Spleen (tissue), 11 donors: ENCODE measurements at regions not wholly inside any gene's neighbourhood (a gene's known extent, or its start where the extent isn't known, plus 50 kb on each side); places are given as distances from the start of the nearest gene placed in this dataset.
"Not testable (repeated sequence)": the region's sequence is repeated elsewhere in the genome, so short reads cannot be mapped to it uniquely, and the experiment has no call there.

Experiments used
- DNase-seq: peaks from one replicate; pipeline ENCODE4 v3.0.0-alpha.2; 2020
- H3K27ac ChIP-seq, 8 donors: fragments of 200-600 bp; sonication (generic) in 7 of 8; 1 replicate in 4 of 8; 2 replicates in 4 of 8; pipeline versions ENCODE4 v1.5.0 to v1.8.0; 2016 to 2021; ENCODE audit warnings: inconsistent platforms in 4 of 8, mild to moderate bottlenecking in 4 of 8, moderate library complexity in 1 of 8
- H3K27me3 ChIP-seq, 7 donors: fragments of 200-600 bp; sonication (generic) in 6 of 7; replicated peaks in 1 of 7; 1 replicate in 4 of 7; 2 replicates in 3 of 7; pipeline versions ENCODE4 v1.5.0 to v1.8.0; 2016 to 2021; ENCODE audit warnings: inconsistent platforms in 3 of 7, mild to moderate bottlenecking in 1 of 7
- H3K36me3 ChIP-seq, 6 donors: fragments of 200-600 bp; sonication (generic) in 5 of 6; 1 replicate in 4 of 6; 2 replicates in 2 of 6; pipeline versions ENCODE4 v1.5.0 to v1.8.0; 2016 to 2021; ENCODE audit warnings: inconsistent platforms in 2 of 6
- H3K4me1 ChIP-seq, 6 donors: fragments of 200-600 bp; sonication (generic) in 5 of 6; 1 replicate in 3 of 6; 2 replicates in 3 of 6; pipeline versions ENCODE4 v1.5.0 to v1.8.0; 2016 to 2021; ENCODE audit warnings: inconsistent platforms in 3 of 6
- H3K4me3 ChIP-seq, 8 donors: fragments of 200-600 bp; sonication (generic) in 7 of 8; 1 replicate in 4 of 8; 2 replicates in 4 of 8; pipeline versions ENCODE4 v1.5.0 to v1.8.0; 2016 to 2021; ENCODE audit warnings: inconsistent platforms in 4 of 8, mild to moderate bottlenecking in 4 of 8, moderate library complexity in 2 of 8
- H3K9me3 ChIP-seq, 8 donors: fragments of 200-600 bp; sonication (generic) in 7 of 8; 1 replicate in 4 of 8; 2 replicates in 4 of 8; pipeline versions ENCODE4 v1.5.0 to v1.8.0; 2016 to 2021; ENCODE audit warnings: inconsistent platforms in 4 of 8
- CTCF ChIP-seq, 11 experiments: fragments of 200-600 bp in 7 of 11; fragments of 450-650 bp in 4 of 11; sonication (generic) in 4 of 11; IDR thresholded peaks in 8 of 11; conservative IDR thresholded peaks in 3 of 11; 1 replicate in 7 of 11; 2 replicates in 4 of 11; pipeline versions ENCODE4 v1.4.0 to v1.8.0; 2016 to 2021; ENCODE audit warnings: antibody characterized with exemption in 11 of 11, inconsistent platforms in 4 of 11, mild to moderate bottlenecking in 1 of 11
- POLR2A ChIP-seq, 3 donors: fragments of 450-650 bp; IDR thresholded peaks; one replicate each; pipeline ENCODE4 v1.5.1; 2017; ENCODE audit warnings: antibody characterized with exemption in 3 of 3, mild to moderate bottlenecking in 1 of 3
- POLR2AphosphoS5 ChIP-seq, 3 donors: sonication (generic); formaldehyde crosslinking; IDR thresholded peaks; one replicate each; pipeline ENCODE4 v1.5.1; 2017; ENCODE audit warnings: antibody characterized with exemption in 3 of 3
- WGBS, 5 donors: extraction: QIAGEN DNeasy Blood & Tissue Kit in 3 of 5; methylation state at CpG; one replicate each; pipeline versions ENCODE4 v1.1.5 to v1.1.7; 2013 to 2018; 5-methylcytosine and 5-hydroxymethylcytosine counted together
- intact Hi-C: fragments of 100-400 bp; cut with DNase I; formaldehyde crosslinking; loops from one replicate; pipeline ENCODE4 v1.15.0; 2023; ENCODE audit warnings: low total_unique reads
- donor health status: healthy with polysubstance abuse.
- donor health status: DM: no; HTN: no; CAD: no; lungs with moderate emphysema.
- donor health status: DM: no; HTN: no; CAD: no.
- donor health status: Bipolar disorder and iron deficiency.
- donor health status: healthy.
- donor health status: DM: no; HTN: no; CAD: no.
- donor health status: DM: yes; HTN: yes; CAD: no.

- WGBS, 5 donors, result 45 to 63% (median 53%) methylated on average over 3 of the region's 3 CpGs
- intact Hi-C loops, result no loop called here
Observed at GRCh38 chr3:193168931-193169330, 72.1 kb upstream of the PLAAT1 start.

GRCh38 chr3:193174140-193174539, 66.9 kb upstream of the PLAAT1 start:
- DNase-seq, result no peak
- Histone ChIP-seq H3K36me3 (no peaks in the 10 kb centered on the region), H3K4me3 (no peak overlapping the region), H3K9me3 (no peaks in the 10 kb centered on the region), H3K27ac (no peak overlapping the region), H3K27me3 (no peaks in the 10 kb centered on the region), H3K4me1 (no peaks in the 10 kb centered on the region)
- 88 to 98% (median 94%) methylated on average over 1 of the region's 1 CpG for WGBS, 5 donors
- intact Hi-C loops, result no loop called here
- TF ChIP-seq CTCF (IDR thresholded peaks at IDR 0.05 in 8 of 11, conservative IDR thresholded peaks at IDR 0.05 in 3 of 11) (no peak), POLR2A (IDR thresholded peaks at IDR 0.05) (no peak), POLR2AphosphoS5 (IDR thresholded peaks at IDR 0.05) (no peak)

More at GRCh38 chr3:193168931-193169330, 72.1 kb upstream of the PLAAT1 start:
- H3K27ac ChIP-seq, result no peak overlapping the region
- no peaks in the 10 kb centered on the region for H3K36me3 ChIP-seq
- no peak overlapping the region for H3K4me3 ChIP-seq
- H3K4me1 ChIP-seq, result no peaks in the 10 kb centered on the region
- no peaks in the 10 kb centered on the region for H3K9me3 ChIP-seq
- H3K27me3 ChIP-seq, result no peaks in the 10 kb centered on the region
- no peak for DNase-seq
- no peak for TF ChIP-seq CTCF (IDR thresholded peaks at IDR 0.05 in 8 of 11, conservative IDR thresholded peaks at IDR 0.05 in 3 of 11)
- TF ChIP-seq POLR2AphosphoS5 (IDR thresholded peaks at IDR 0.05), result no peak
- TF ChIP-seq POLR2A (IDR thresholded peaks at IDR 0.05), result no peak

GRCh38 chr3:193179332-193180012, 61.5 kb upstream of the PLAAT1 start:
- 72 to 89% (median 80%) methylated on average over 8 of the region's 8 CpGs for WGBS, 5 donors
- H3K4me1 ChIP-seq, H3K27ac ChIP-seq, H3K36me3 ChIP-seq, H3K27me3 ChIP-seq, intact Hi-C loops, H3K4me3 ChIP-seq, DNase-seq, H3K9me3 ChIP-seq: not testable (repeated sequence)

- H3K4me3 ChIP-seq, result no peak overlapping the region
- no peaks in the 10 kb centered on the region for H3K9me3 ChIP-seq
- no peaks in the 10 kb centered on the region for H3K4me1 ChIP-seq
- WGBS, 5 donors, result 71 to 81% (median 78%) methylated on average over 6 of the region's 6 CpGs
- TF ChIP-seq CTCF (IDR thresholded peaks at IDR 0.05 in 8 of 11, conservative IDR thresholded peaks at IDR 0.05 in 3 of 11) (no peak), POLR2A (IDR thresholded peaks at IDR 0.05) (no peak), POLR2AphosphoS5 (IDR thresholded peaks at IDR 0.05) (no peak)
- intact Hi-C loops, result no loop called here
- no peaks in the 10 kb centered on the region for H3K27me3 ChIP-seq
- DNase-seq, result no peak
- H3K27ac ChIP-seq, result no peak overlapping the region
- no peaks in the 10 kb centered on the region for H3K36me3 ChIP-seq
Observed at GRCh38 chr3:193187070-193187722, 53.8 kb upstream of the PLAAT1 start.
